ENCODE measurements at regions not wholly inside any gene's neighbourhood (a gene's known extent, or its start where the extent isn't known, plus 50 kb on each side); places are given as distances from the start of the nearest gene placed in this dataset.
"Not testable (repeated sequence)": the region's sequence is repeated elsewhere in the genome, so short reads cannot be mapped to it uniquely, and the experiment has no call there.

DNA sequence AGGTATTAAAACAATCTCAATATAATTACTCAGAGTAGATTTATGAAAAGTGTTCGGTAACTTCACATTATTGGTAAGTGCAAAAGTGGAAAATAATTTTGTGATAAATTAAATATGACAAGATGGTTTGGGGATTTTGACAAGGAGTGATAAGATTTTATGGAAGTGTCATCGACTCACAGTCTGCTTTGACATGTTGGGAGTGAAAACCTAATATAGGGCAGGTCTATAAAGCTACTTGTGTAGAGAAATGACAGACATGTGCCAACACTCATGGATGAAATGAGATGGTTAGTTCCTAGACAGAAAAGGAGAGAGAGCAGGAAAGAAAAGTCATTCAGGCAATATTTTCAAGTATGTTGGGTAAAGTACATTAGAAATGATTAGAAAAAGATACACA, 456.8 kb downstream of the TRAM1L1 start:
- no peak for DNase-seq (ENCODE audit: low read depth)
- TF ChIP-seq, protein P1, sequence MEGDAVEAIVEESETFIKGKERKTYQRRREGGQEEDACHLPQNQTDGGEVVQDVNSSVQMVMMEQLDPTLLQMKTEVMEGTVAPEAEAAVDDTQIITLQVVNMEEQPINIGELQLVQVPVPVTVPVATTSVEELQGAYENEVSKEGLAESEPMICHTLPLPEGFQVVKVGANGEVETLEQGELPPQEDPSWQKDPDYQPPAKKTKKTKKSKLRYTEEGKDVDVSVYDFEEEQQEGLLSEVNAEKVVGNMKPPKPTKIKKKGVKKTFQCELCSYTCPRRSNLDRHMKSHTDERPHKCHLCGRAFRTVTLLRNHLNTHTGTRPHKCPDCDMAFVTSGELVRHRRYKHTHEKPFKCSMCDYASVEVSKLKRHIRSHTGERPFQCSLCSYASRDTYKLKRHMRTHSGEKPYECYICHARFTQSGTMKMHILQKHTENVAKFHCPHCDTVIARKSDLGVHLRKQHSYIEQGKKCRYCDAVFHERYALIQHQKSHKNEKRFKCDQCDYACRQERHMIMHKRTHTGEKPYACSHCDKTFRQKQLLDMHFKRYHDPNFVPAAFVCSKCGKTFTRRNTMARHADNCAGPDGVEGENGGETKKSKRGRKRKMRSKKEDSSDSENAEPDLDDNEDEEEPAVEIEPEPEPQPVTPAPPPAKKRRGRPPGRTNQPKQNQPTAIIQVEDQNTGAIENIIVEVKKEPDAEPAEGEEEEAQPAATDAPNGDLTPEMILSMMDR (conservative IDR thresholded peaks at IDR 0.05; ENCODE audit: low read depth, low read length): no peak
- no peak overlapping the region for H3K4me3 ChIP-seq (ENCODE audit: low read depth, low read length)

GRCh38 chr4:116627545-116627944, 457.8 kb downstream of the TRAM1L1 start:
- DNase-seq (ENCODE audit: low read depth): no peak
- TF ChIP-seq, protein P1 (conservative IDR thresholded peaks at IDR 0.05; ENCODE audit: low read depth, low read length): no peak
- H3K4me3 ChIP-seq (ENCODE audit: low read depth, low read length): no peak overlapping the region

DNA sequence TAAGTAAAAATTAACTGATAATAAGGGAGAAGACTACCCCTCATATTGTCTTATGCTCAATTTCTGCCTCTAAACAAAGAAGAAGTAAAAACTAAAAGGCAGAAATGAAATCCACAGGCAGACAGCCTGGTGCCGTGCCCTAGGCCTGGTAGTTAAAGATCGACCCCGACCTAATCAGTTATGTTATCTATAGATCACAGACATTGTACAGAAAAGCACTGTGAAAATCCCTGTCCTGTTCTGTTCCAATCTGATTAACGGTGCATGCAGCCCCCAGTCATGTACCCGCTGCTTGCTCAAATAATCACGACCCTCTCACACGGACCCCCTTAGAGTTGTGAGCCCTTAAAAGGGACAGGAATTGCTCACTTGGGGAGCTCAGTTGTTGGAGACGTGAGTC, 465.9 kb downstream of the TRAM1L1 start:
- DNase-seq (ENCODE audit: low read depth); H3K4me3 ChIP-seq (ENCODE audit: low read depth, low read length): not testable (repeated sequence)

DNA sequence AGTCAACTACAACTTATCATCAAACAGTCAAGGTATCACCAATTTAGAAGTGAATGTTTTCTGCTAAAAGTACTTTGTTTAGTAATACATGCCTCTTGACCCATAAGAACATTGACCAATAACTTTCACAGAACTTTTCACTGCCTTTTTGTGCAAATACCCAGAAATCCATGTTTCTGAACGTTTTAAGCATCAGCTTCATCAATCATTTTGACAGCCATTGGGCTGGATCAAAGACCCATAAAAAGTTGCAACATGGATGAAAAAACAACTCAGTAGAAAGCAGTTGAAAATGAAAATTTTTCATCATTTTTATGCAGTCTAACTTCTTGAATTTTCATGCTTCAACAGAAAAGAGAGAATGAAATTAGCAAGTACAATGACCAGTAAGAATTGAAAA, 466.7 kb downstream of the TRAM1L1 start:
- no peak overlapping the region for H3K4me3 ChIP-seq (ENCODE audit: low read depth, low read length)
- DNase-seq (ENCODE audit: low read depth): no peak
- TF ChIP-seq, protein P1 (conservative IDR thresholded peaks at IDR 0.05; ENCODE audit: low read depth, low read length): no peak

GRCh38 chr4:116603096-116603495, 482.3 kb downstream of the TRAM1L1 start:
- no peak overlapping the region for H3K4me3 ChIP-seq (ENCODE audit: low read depth, low read length)
- DNase-seq (ENCODE audit: low read depth): no peak
- TF ChIP-seq, protein P1 (conservative IDR thresholded peaks at IDR 0.05; ENCODE audit: low read depth, low read length): no peak

DNA sequence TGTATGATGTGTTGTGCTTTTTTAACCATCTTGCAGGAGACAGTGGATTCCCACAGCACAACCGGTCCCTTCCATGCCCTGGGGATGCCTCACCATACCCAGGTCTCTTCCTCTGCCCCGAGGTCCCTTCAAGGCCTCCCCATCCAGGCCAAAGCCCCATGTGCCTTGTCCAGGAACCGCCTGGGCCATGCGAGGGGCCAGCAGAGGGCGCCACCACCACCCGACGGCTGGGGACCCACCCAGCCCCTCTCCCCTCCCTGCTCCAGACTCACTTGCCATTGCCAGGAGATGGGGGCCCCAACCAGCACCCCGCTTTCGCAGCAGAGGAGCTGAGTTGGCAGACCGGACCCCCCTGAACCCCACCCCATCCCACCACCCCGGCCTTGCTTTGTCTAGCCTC, 485.5 kb downstream of the TRAM1L1 start:
- TF ChIP-seq, protein P1 (conservative IDR thresholded peaks at IDR 0.05; ENCODE audit: low read depth, low read length): no peak
- no peak for DNase-seq (ENCODE audit: low read depth)
- no peak overlapping the region for H3K4me3 ChIP-seq (ENCODE audit: low read depth, low read length)

DNA sequence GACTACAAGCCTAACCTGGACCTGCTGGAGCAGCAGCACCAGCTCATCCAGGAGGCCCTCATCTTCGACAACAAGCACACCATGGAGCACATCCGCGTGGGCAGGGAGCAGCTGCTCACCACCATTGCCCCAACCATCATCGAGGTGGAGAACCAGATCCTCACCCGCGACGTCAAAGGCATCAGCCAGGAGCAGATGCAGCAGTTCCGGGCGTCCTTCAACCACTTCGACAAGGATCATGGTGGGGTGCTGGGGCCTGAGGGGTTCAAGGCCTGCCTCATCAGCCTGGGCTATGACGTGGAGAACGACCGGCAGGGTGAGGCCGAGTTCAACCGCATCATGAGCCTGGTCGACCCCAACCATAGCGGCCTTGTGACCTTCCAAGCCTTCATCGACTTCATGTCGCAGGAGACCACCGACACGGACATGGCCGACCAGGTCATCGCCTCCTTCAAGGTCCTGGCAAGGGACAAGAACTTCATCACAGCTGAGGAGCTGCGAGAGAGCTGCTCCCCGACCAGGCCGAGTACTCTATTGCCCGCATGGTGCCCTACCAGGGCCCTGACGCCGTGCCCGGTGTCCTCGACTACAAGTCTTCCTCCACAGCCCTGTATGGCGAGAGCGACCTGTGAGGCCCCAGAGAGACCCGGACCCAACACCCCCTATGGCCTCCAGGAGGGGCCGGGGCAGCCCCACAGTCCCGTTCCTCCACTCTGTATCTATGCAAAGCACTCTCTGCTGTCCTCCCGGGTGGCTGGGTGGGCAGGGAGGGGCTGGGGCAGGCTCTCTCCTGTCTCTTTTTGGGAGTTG, 486.2 kb downstream of the TRAM1L1 start:
- H3K4me3 ChIP-seq (ENCODE audit: low read depth, low read length): no peak overlapping the region
- TF ChIP-seq, protein P1 (conservative IDR thresholded peaks at IDR 0.05; ENCODE audit: low read depth, low read length): no peak
- DNase-seq (ENCODE audit: low read depth): no peak
